Fibroblast of upper back skin (primary cell): ENCODE measurements at regions not wholly inside any gene's neighbourhood (a gene's known extent, or its start where the extent isn't known, plus 50 kb on each side); places are given as distances from the start of the nearest gene placed in this dataset.

Experiments
- DNase-seq: peaks from one replicate; pipeline ENCODE4 v3.0.0-alpha.2; 2013

DNA sequence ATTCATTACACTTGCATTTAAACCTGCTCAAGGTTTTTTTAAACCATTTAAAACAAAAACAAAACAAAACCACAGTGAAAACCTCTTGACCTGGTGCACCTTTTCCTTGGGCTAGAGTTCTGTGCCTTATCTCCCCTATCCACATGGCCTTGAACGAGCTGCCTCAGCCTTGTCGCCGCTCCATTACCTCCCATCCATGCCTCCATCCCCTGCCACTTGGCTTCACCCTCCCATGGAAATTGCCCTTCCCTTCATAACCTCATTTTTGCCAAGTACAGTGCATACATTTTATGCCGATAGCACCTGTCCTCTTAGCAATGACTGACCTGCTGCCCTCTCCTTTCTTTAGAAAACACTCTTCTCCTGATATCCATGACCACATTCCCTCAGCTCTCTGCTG is 188.6 kb upstream of the ASIC2 start:
- no peak for DNase-seq

- no peak for DNase-seq
Measured at GRCh38 chr17:33482636-33483035, 189.5 kb upstream of the ASIC2 start.

- DNase-seq: no peak
Measured at GRCh38 chr17:33484559-33484958, 191.5 kb upstream of the ASIC2 start.

GRCh38 chr17:33486135-33486885 is 193.2 kb upstream of the ASIC2 start:
- no peak for DNase-seq

DNA sequence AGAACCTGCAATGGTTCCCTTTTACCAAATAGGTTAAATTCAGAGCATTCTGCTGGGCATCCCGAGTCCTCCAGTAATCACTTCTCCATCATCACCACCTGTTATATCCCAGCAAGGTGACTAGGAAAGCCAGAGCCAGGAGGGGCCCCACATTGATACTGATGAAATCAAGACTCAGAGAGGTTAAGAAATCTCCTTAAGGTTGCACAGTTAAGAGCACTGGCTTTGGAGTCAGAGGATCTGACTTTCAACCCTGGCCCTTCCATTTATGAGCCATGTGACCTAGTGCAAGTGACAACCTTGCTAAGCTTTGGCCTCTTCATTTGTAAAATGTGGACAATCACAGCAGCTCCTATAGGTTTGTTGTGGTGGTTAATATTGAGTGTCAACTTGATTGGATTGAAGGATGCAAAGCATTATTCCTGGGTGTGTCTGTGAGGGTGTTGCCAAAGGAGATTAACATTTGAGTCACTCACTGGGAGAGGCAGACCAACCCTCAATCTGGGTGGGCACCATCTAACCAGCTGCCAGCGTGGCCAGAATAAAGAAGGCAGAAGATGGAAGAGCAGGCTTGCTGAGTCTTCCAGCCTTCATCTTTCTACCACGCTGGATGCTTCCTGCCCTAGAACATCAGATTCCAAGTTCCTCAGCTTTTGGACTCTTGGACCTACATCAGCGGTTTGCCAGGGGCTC is 194.2 kb upstream of the ASIC2 start:
- DNase-seq: no peak

- DNase-seq: no peak
Measured at GRCh38 chr17:33491871-33492481, 198.9 kb upstream of the ASIC2 start.

GRCh38 chr17:33492731-33493265 is 199.7 kb upstream of the ASIC2 start:
- no peak for DNase-seq

- DNase-seq: peak; percentile 20
Measured at GRCh38 chr17:33493566-33493965, 200.5 kb upstream of the ASIC2 start.

DNA sequence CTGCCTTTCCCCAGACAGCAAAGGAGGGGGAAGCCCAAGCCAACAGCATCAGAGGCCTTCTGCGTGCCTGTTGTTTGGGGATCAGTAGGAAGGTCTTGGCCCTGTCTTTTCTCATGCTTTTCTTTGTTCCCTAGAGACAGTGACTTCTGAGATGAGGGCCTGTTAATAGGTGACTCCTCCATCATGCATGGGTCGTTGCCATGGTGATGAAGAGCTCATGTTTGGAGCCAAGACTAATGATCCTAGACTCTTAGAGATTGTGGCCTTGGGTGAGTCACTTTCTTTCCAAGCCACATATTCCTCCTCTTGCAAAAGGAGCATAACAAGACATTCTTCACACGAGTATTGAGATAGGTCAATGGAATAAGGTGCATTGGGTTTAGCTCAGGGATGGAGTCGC is 201.1 kb upstream of the ASIC2 start:
- DNase-seq: peak; percentile 57

- no peak for DNase-seq
Measured at GRCh38 chr17:33497623-33498022, 204.5 kb upstream of the ASIC2 start.

DNA sequence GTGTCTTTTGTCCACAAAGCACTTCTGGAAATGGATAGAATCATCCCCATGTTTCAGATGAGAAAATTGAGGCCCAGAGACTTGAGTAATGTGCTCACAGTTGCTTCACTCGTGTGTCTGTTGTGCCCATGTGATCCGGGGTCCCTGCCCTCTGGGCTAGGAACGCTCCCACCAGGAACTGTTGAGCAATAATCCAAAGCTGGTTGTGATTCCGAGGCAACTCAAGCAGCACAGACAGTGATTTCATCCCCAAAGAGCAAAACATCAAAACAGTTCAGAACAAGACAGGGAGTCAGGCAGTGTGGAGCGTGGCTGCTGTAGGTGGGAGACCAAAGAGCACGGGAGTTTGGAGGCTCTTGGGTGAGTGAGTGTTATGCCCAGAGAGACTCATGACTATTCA is 205.0 kb upstream of the ASIC2 start:
- DNase-seq: no peak

DNA sequence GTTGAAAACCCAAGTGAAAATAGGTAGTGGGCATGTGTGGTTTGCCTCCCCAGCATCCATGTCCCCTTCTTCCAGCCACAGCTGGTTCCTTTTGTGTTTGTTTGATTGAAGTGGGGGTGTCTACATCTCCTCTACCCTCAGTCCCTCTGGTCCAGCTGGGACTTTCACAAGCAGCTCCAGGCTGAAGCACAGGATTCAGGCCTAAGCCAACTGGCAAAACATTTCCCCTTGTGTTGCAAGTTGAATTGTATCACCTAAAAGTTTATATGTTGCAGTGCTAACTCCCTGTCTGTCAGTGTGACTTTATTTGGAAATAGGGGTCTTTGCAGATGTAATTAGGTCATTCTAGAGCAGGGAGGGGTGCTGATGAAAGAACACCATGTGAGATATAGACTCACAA is 205.9 kb upstream of the ASIC2 start:
- DNase-seq: no peak

- DNase-seq: no peak
Measured at GRCh38 chr17:33500151-33500550, 207.1 kb upstream of the ASIC2 start.

DNA sequence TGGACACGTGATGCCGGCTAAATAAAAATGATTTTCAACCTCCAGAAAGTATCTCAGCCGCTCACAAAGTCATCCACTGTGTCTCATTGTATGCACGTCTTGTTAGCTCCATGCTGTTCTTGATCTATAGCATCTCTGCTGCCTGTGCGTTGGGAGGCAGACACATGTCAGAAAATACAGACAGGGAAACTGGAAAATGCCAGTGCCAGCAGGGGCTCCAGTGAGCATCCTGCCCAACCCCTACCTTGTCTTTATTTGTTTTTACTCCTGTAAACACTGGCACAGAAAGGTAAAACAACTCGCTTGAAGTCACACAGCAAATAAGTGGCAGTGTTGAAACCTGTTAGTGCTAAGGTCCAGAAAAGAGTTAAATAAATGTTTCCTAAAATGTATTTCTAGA is 208.1 kb upstream of the ASIC2 start:
- no peak for DNase-seq

GRCh38 chr17:33504571-33504970 is 211.5 kb upstream of the ASIC2 start:
- DNase-seq: no peak

- DNase-seq: peak; percentile 50
Measured at GRCh38 chr17:33506889-33507650, 214.0 kb upstream of the ASIC2 start.

GRCh38 chr17:33508215-33508614 is 215.1 kb upstream of the ASIC2 start:
- no peak for DNase-seq

DNA sequence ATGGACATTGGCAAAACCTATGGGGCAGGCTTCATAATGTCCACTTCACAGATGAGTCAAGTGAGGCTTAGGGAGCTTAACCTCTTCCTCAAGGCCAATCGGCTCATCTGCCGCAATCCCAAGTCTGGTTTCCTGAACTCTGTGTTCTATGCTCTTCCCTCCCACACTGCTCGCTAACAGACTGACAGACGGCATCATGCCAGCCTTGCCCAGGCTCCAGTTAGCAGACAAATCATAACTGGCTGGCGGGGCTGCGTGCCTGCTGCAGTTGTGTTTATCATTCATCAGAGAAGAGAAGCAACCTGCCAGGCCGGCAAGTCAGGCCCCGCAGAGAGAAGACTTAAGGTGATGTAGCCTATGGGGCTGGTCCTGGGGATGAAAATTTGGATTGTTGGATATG is 216.2 kb upstream of the ASIC2 start:
- no peak for DNase-seq

GRCh38 chr17:33511670-33512069 is 218.6 kb upstream of the ASIC2 start:
- DNase-seq: no peak

- no peak for DNase-seq
Measured at GRCh38 chr17:33512113-33512512, 219.0 kb upstream of the ASIC2 start.

GRCh38 chr17:33513769-33514168 is 220.7 kb upstream of the ASIC2 start:
- DNase-seq: no peak

DNA sequence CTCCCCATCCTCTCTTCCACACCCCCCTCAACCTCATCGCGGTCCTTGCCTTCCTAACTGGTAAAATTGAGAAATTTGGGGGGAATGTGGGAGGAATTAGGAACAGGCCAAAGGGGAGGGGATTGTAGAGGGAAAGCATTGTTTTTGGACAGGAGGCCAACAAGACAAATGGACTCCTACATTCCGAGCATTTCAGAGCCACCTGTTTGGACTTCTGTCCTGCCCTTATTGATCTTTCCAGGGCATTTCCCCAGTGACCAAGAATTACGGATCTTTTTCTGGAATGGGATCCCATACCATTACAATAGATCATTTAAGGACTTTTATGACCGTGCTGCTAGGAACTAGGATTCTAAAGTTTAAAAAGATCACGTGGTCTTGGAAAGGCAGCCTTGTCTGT is 221.3 kb upstream of the ASIC2 start:
- no peak for DNase-seq

- no peak for DNase-seq
Measured at GRCh38 chr17:33515974-33516373, 222.9 kb upstream of the ASIC2 start.
